ENCODE measurements at regions not wholly inside any gene's neighbourhood (a gene's known extent, or its start where the extent isn't known, plus 50 kb on each side); places are given as distances from the start of the nearest gene placed in this dataset.

DNA sequence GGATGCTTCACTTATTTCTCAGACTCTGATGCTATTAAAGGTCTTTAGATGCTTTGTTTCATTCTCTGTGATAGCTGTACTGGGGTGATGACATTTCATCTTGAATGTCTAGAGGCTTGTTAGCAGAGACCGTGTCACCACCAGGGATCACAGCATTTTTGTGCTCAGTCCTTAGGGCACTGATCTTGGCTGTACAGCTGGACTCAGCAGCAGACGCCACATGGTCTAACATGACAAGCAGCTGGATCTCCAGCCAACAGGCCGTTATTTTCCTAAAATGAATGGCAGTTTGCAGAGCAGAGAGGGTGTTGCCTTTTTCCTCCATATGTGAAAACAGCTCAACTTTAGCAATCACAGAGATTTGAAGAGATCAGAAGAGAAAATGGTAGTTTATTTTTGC lies 491.8 kb downstream of the CDH2 start:
- Histone ChIP-seq H3K36me3 (ENCODE audit: insufficient read depth, low read length) (no peaks in the 10 kb centered on the region), H3K4me1 (ENCODE audit: insufficient read depth, low read length) (no peaks in the 10 kb centered on the region), H3K9ac (ENCODE audit: low read depth, low read length) (no peak overlapping the region), H3K9me3 (ENCODE audit: control insufficient read depth, insufficient read depth, low read length) (no peaks in the 10 kb centered on the region; the same call in 1 of the 2 replicates)

DNA sequence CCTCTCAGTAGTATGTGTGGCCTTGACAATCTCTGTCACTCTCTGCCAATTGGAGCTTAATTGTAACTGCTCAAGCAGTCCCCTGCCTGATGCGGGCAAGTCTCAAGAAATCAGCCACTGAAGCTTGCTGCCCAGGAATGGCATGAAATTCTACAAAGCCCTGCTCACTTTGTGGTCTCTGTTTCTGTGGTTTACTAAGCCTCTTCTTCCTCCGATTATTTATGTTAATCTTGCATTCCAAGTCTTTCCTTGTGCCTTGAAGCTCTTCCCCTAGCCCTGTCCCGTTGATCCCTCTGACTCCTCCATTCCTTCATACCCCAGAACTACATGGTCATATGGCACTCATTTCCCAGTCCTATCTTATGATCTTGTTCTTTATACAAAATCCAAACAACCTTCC lies 489.3 kb upstream of the CHST9 start:
- H3K9ac ChIP-seq (ENCODE audit: low read depth, low read length): no peak overlapping the region
- no peaks in the 10 kb centered on the region for H3K9me3 ChIP-seq (ENCODE audit: control insufficient read depth, insufficient read depth, low read length)
- no peaks in the 10 kb centered on the region for H3K36me3 ChIP-seq (ENCODE audit: insufficient read depth, low read length)
- H3K4me1 ChIP-seq (ENCODE audit: insufficient read depth, low read length): no peaks in the 10 kb centered on the region

DNA sequence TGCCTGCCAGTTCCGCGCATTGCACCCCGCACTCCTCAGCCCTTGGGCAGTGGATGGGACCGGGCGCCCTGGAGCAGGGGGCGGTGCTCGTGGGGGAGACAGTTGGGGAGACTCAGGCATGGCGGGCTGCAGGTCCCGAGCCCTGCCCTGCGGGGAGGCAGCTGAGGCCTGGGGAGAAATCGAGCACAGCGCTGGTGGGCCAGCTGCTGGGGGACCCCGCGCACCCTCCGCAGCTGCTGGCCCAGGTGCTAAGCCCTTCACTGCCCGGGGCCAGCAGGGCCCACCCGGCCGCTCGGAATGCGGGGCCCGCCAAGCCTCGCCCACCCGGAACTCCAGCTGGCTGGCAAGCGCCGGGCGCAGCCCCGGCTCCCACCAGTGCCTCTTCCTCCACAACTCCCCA lies 488.8 kb upstream of the CHST9 start:
- Histone ChIP-seq H3K9ac (ENCODE audit: low read depth, low read length) (no peak overlapping the region), H3K4me1 (ENCODE audit: insufficient read depth, low read length) (no peaks in the 10 kb centered on the region), H3K36me3 (ENCODE audit: insufficient read depth, low read length) (no peaks in the 10 kb centered on the region), H3K9me3 (ENCODE audit: control insufficient read depth, insufficient read depth, low read length) (no peaks in the 10 kb centered on the region)

DNA sequence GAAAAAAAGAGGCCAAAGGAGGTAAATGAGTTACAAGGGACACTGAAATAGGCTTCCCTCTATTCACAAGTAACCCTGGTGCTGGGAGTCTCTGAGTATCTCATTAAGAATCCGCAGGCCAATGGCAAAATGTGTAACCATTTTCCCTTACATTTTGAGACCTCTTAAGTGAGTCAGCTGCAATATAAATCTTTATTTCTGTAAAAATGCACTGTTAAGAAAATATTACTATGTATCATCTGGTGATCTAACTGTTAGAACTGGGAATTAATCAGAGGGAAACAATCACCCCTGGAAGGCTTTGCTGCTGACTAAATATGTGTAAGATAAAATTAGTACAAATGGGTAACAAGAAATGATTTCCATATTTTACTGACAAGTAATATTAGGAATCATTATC lies 483.1 kb upstream of the CHST9 start:
- Histone ChIP-seq H3K9me3 (ENCODE audit: control insufficient read depth, insufficient read depth, low read length) (no peaks in the 10 kb centered on the region), H3K9ac (ENCODE audit: low read depth, low read length) (no peak overlapping the region), H3K36me3 (ENCODE audit: insufficient read depth, low read length) (no peaks in the 10 kb centered on the region)

GRCh38 chr18:27667064-27667463 lies 482.0 kb upstream of the CHST9 start:
- Histone ChIP-seq H3K4me1 (ENCODE audit: insufficient read depth, low read length) (peaks cover 16% of the 10 kb centered on the region), H3K9ac (ENCODE audit: low read depth, low read length) (no peak overlapping the region), H3K9me3 (ENCODE audit: control insufficient read depth, insufficient read depth, low read length) (no peaks in the 10 kb centered on the region), H3K36me3 (ENCODE audit: insufficient read depth, low read length) (no peaks in the 10 kb centered on the region)

More for the DNA sequence above, 483.1 kb upstream of the CHST9 start:
- H3K4me1 ChIP-seq (ENCODE audit: insufficient read depth, low read length): peaks cover 11% of the 10 kb centered on the region

- Histone ChIP-seq H3K9ac (ENCODE audit: low read depth, low read length) (no peak overlapping the region), H3K9me3 (ENCODE audit: control insufficient read depth, insufficient read depth, low read length) (no peaks in the 10 kb centered on the region), H3K36me3 (ENCODE audit: insufficient read depth, low read length) (no peaks in the 10 kb centered on the region), H3K4me1 (ENCODE audit: insufficient read depth, low read length) (peaks cover 27% of the 10 kb centered on the region)
These were observed 480.9 kb upstream of the CHST9 start for GRCh38 chr18:27666016-27666415.

- H3K36me3 ChIP-seq (ENCODE audit: insufficient read depth, low read length): no peaks in the 10 kb centered on the region
- no peak overlapping the region for H3K9ac ChIP-seq (ENCODE audit: low read depth, low read length)
- H3K9me3 ChIP-seq (ENCODE audit: control insufficient read depth, insufficient read depth, low read length): no peaks in the 10 kb centered on the region
- peaks cover 29% of the 10 kb centered on the region for H3K4me1 ChIP-seq (ENCODE audit: insufficient read depth, low read length)
These were observed 480.2 kb upstream of the CHST9 start for GRCh38 chr18:27665264-27665799.

- Histone ChIP-seq H3K4me1 (ENCODE audit: insufficient read depth, low read length) (peaks cover 29% of the 10 kb centered on the region), H3K9ac (ENCODE audit: low read depth, low read length) (no peak overlapping the region), H3K9me3 (ENCODE audit: control insufficient read depth, insufficient read depth, low read length) (no peaks in the 10 kb centered on the region), H3K36me3 (ENCODE audit: insufficient read depth, low read length) (no peaks in the 10 kb centered on the region)
These were observed 477.8 kb upstream of the CHST9 start for GRCh38 chr18:27662949-27663348.

- H3K36me3 ChIP-seq (ENCODE audit: insufficient read depth, low read length): no peaks in the 10 kb centered on the region
- H3K4me1 ChIP-seq (ENCODE audit: insufficient read depth, low read length): peaks cover 29% of the 10 kb centered on the region
- no peak overlapping the region for H3K9ac ChIP-seq (ENCODE audit: low read depth, low read length)
- no peaks in the 10 kb centered on the region for H3K9me3 ChIP-seq (ENCODE audit: control insufficient read depth, insufficient read depth, low read length)
These were observed 477.4 kb upstream of the CHST9 start for GRCh38 chr18:27662537-27662936.

- Histone ChIP-seq H3K36me3 (ENCODE audit: insufficient read depth, low read length) (no peaks in the 10 kb centered on the region), H3K9ac (ENCODE audit: low read depth, low read length) (no peak overlapping the region), H3K9me3 (ENCODE audit: control insufficient read depth, insufficient read depth, low read length) (no peaks in the 10 kb centered on the region), H3K4me1 (ENCODE audit: insufficient read depth, low read length) (peaks cover 29% of the 10 kb centered on the region)
These were observed 476.4 kb upstream of the CHST9 start for GRCh38 chr18:27661320-27662018.

GRCh38 chr18:27656905-27657304 lies 471.8 kb upstream of the CHST9 start:
- no peak overlapping the region for H3K9ac ChIP-seq (ENCODE audit: low read depth, low read length)

DNA sequence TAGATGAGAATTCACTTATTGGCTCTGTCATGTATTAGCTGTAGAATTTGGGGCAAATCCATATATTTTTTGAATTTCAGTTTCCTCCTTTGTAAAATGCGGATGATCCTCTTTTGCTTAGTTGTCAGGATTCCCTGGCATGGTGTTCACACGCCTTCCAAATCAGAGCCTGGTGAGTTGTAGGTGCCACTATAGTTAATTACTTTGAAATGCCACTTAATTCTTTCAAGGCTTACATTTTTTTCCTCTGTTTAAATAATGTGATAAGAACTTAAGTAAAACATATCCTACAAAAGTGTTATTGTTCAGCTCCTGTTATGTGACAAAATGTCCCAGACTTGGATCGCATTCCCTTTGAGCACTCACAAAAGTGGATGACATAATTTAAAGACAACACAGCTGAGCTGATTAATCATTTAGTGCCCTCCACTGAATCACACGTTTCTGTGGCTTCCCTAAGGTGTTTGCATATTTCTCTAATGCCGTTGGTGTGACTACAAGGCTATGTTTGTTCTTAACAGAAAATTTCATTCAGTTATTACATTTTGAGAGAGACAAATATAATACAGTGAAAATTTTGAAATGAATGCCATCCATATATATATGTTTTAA lies 471.2 kb upstream of the CHST9 start:
- H3K4me1 ChIP-seq (ENCODE audit: insufficient read depth, low read length): peaks cover 5% of the 10 kb centered on the region
- no peaks in the 10 kb centered on the region for H3K9me3 ChIP-seq (ENCODE audit: control insufficient read depth, insufficient read depth, low read length)
- no peak overlapping the region for H3K9ac ChIP-seq (ENCODE audit: low read depth, low read length)
- H3K36me3 ChIP-seq (ENCODE audit: insufficient read depth, low read length): no peaks in the 10 kb centered on the region

More at GRCh38 chr18:27656905-27657304, 471.8 kb upstream of the CHST9 start:
- Histone ChIP-seq H3K36me3 (ENCODE audit: insufficient read depth, low read length) (no peaks in the 10 kb centered on the region), H3K9me3 (ENCODE audit: control insufficient read depth, insufficient read depth, low read length) (no peaks in the 10 kb centered on the region), H3K4me1 (ENCODE audit: insufficient read depth, low read length) (peaks cover 11% of the 10 kb centered on the region)

GRCh38 chr18:27653247-27653646 lies 468.1 kb upstream of the CHST9 start:
- no peak overlapping the region for H3K9ac ChIP-seq (ENCODE audit: low read depth, low read length)
- no peaks in the 10 kb centered on the region for H3K36me3 ChIP-seq (ENCODE audit: insufficient read depth, low read length)
- H3K4me1 ChIP-seq (ENCODE audit: insufficient read depth, low read length): peaks cover 6% of the 10 kb centered on the region; the same call in 1 of the 2 replicates
- no peaks in the 10 kb centered on the region for H3K9me3 ChIP-seq (ENCODE audit: control insufficient read depth, insufficient read depth, low read length)

DNA sequence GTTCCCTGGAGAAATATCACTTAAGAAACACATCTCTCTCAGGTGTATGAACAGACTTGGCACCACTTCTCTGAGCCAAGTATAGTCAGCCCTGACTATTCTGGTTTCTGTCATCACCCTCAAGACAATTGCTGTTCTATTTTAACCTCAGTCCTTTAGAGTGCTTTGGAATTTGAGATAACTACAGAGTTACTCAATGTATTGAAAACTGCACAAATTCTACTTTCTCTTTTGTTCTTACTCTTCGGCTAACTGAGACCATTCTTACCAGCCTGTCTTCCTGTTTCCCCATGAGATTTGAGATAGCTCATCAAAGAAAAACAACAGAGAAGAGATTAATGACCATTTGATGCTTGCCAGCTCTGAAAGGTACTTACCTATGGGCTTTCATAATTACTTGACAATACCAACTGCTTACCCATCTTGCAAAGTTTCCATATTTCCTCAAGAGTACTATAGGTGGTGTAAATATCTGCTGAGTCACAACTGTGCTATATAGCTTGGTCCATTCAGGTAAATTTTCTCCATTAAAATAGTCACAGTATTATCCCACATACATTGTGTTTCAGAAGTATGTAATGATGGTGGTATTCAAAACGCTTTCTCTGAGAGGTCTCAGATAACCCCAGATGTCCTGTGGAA lies 467.5 kb upstream of the CHST9 start:
- Histone ChIP-seq H3K9ac (ENCODE audit: low read depth, low read length) (no peak overlapping the region), H3K4me1 (ENCODE audit: insufficient read depth, low read length) (peaks cover 6% of the 10 kb centered on the region; the same call in 1 of the 2 replicates), H3K9me3 (ENCODE audit: control insufficient read depth, insufficient read depth, low read length) (no peaks in the 10 kb centered on the region), H3K36me3 (ENCODE audit: insufficient read depth, low read length) (no peaks in the 10 kb centered on the region)

- peaks cover 6% of the 10 kb centered on the region; the same call in 1 of the 2 replicates for H3K4me1 ChIP-seq (ENCODE audit: insufficient read depth, low read length)
- no peaks in the 10 kb centered on the region for H3K36me3 ChIP-seq (ENCODE audit: insufficient read depth, low read length)
- H3K9ac ChIP-seq (ENCODE audit: low read depth, low read length): no peak overlapping the region
- H3K9me3 ChIP-seq (ENCODE audit: control insufficient read depth, insufficient read depth, low read length): no peaks in the 10 kb centered on the region
These were observed 464.5 kb upstream of the CHST9 start for GRCh38 chr18:27649621-27650020.
